D341Med (cell line): ENCODE measurements at regions not wholly inside any gene's neighbourhood (a gene's known extent, or its start where the extent isn't known, plus 50 kb on each side); places are given as distances from the start of the nearest gene placed in this dataset.
"Not testable (repeated sequence)": the region's sequence is repeated elsewhere in the genome, so short reads cannot be mapped to it uniquely, and the experiment has no call there.

Experiments used
- DNase-seq: peaks from one replicate; pipeline ENCODE4 v3.0.0; 2012; ENCODE audit warnings: low spot score

- DNase-seq, result no peak
Observed at GRCh38 chr5:12658871-12659446, 754.7 kb upstream of the CTNND2 start.

GRCh38 chr5:12657914-12658474 lies 753.7 kb upstream of the CTNND2 start:
- DNase-seq, result not testable (repeated sequence)

GRCh38 chr5:12655675-12656074 lies 751.4 kb upstream of the CTNND2 start:
- DNase-seq, result no peak

GRCh38 chr5:12652201-12652600 lies 748.0 kb upstream of the CTNND2 start:
- no peak for DNase-seq

- no peak for DNase-seq
Observed at GRCh38 chr5:12648558-12648957, 744.3 kb upstream of the CTNND2 start.

- DNase-seq, result no peak
Observed at GRCh38 chr5:12647613-12648012, 743.4 kb upstream of the CTNND2 start.

- DNase-seq, result no peak
Observed at GRCh38 chr5:12645582-12645981, 741.3 kb upstream of the CTNND2 start.

- no peak for DNase-seq
Observed at GRCh38 chr5:12636209-12636608, 732.0 kb upstream of the CTNND2 start.

- no peak for DNase-seq
Observed at GRCh38 chr5:12626556-12626955, 722.3 kb upstream of the CTNND2 start.

- no peak for DNase-seq
Observed at GRCh38 chr5:12625667-12626263, 721.5 kb upstream of the CTNND2 start.

GRCh38 chr5:12624776-12625560 lies 720.7 kb upstream of the CTNND2 start:
- DNase-seq, result no peak

DNA sequence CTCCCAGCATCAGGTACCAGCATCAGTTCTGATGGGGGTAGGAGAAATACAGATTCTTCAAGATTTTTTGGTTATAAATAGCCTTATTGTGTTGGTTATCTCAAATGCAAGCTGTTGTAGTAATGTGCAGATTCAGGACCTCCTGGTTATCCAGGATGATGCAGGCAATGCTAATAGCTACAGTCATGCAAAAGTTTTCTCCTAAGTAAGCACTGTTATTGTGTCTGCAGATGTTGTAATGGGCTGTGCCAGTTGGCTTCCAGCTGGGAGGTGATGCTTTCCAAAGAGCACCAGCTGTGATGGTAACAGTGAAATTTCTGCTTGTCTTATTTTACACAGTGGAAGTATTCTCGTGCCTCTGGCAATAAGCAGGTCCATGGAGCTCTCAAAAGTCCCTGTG lies 719.2 kb upstream of the CTNND2 start:
- DNase-seq, result no peak

GRCh38 chr5:12616093-12616492 lies 711.8 kb upstream of the CTNND2 start:
- no peak for DNase-seq

- DNase-seq, result no peak
Observed at GRCh38 chr5:12615141-12615820, 711.0 kb upstream of the CTNND2 start.

GRCh38 chr5:12614608-12615007 lies 710.4 kb upstream of the CTNND2 start:
- no peak for DNase-seq

- no peak for DNase-seq
Observed at GRCh38 chr5:12611132-12611531, 706.9 kb upstream of the CTNND2 start.

GRCh38 chr5:12607817-12608216 lies 703.6 kb upstream of the CTNND2 start:
- DNase-seq, result not testable (repeated sequence)

DNA sequence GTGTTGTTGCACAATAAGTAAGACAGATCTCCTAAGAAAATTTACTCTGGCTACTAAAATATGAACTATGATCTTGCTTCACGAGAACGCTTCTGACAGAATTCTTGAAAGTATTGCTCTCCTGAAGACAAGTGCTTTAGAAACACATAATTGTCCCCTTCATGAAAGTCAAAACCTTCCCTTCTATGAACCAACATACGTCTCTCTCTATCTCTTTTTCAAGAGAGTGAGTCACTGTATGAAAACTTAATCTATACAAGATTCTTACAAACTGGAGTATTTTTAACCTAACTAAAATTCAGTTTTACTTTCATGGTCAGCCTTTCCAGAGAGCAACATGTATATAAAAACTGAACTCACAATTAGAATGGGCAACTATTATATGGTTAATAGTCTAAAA lies 688.0 kb upstream of the CTNND2 start:
- DNase-seq, result no peak

GRCh38 chr5:12586406-12586805 lies 682.2 kb upstream of the CTNND2 start:
- DNase-seq, result no peak

DNA sequence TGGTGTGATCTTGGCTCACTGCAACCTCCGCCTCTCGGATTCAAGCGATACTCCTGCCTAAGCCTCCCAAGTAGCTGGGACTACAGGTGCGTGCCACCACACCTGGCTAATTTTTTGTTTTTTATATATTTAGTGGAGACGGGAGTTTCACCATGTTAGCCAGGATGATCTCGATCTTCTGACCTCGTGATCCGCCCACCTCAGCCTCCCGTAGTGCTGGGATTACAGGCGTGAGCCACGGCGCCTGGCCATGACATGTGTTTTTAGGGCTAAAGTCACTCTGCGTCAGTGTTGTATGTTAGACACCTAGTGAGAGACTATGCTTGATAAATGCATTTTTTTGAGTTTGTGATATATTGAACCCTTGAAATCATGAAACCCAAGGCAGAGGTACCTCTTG lies 674.6 kb upstream of the CTNND2 start:
- DNase-seq, result not testable (repeated sequence)

DNA sequence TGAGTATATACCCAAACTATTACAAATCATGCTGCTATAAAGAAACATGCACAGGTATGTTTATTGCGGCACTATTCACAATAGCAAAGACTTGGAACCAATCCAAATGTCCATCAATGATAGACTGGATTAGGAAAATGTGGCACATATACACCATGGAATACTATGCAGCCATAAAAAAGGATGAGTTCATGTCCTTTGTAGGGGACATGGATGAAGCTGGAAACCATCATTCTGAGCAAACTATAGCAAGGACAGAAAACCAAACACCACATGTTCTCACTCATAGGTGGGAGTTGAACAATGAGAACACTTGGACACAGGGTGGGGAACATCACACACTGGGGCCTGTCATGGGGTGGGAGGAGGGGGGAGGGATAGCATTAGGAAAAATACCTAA lies 672.7 kb upstream of the CTNND2 start:
- not testable (repeated sequence) for DNase-seq

GRCh38 chr5:12574298-12575093 lies 670.2 kb upstream of the CTNND2 start:
- DNase-seq, result not testable (repeated sequence)
